ENCODE measurements at regions not wholly inside any gene's neighbourhood (a gene's known extent, or its start where the extent isn't known, plus 50 kb on each side); places are given as distances from the start of the nearest gene placed in this dataset.

- no peak for TF ChIP-seq CTCF (IDR thresholded peaks at IDR 0.05; ENCODE audit: low read depth, low read length)
- no peak for TF ChIP-seq EZH2phosphoT487 (IDR thresholded peaks at IDR 0.05; ENCODE audit: low read depth)
These were observed 85.6 kb upstream of the PPM1B start for GRCh38 chr2:44083054-44083453.
